Neural cell (in vitro differentiated cells): ENCODE measurements at regions not wholly inside any gene's neighbourhood (a gene's known extent, or its start where the extent isn't known, plus 50 kb on each side); places are given as distances from the start of the nearest gene placed in this dataset.

ENCODE experiments used
- H2AFZ ChIP-seq: fragments of 200-600, 300-800 bp; sonication (generic), shearing (Covaris generic); 2 replicates; pipeline ENCODE4 v1.6.0; 2014; ENCODE audit warnings: low read depth, mild to moderate bottlenecking, antibody characterized with exemption, low read length, moderate library complexity
- H3F3A ChIP-seq: fragments of 200-600 bp; shearing (Covaris generic); 2 replicates; pipeline ENCODE4 v1.6.1; 2016; ENCODE audit warnings: mild to moderate bottlenecking, moderate library complexity, mixed read lengths, antibody characterized with exemption, low read length; ENCODE audit not compliant: insufficient read depth, poor library complexity, severe bottlenecking
- H3K27ac ChIP-seq: fragments of 200-600, 300-800 bp; sonication (generic), shearing (Covaris generic); 2 replicates; pipeline ENCODE4 v1.5.1; 2014; ENCODE audit warnings: mild to moderate bottlenecking, low read length, moderate library complexity
- H3K27me3 ChIP-seq: fragments of 300-800, 200-600 bp; sonication (generic), shearing (Covaris generic); 2 replicates; pipeline ENCODE4 v1.6.0; 2014; ENCODE audit warnings: mild to moderate bottlenecking, low read depth, low read length, moderate library complexity; ENCODE audit not compliant: insufficient read depth
- H3K36me3 ChIP-seq: fragments of 300-800, 200-600 bp; sonication (generic), shearing (Covaris generic); 2 replicates; pipeline ENCODE4 v1.5.1; 2014; ENCODE audit warnings: mild to moderate bottlenecking, antibody characterized with exemption, low read length, moderate library complexity; ENCODE audit not compliant: insufficient read depth
- H3K4me2 ChIP-seq: fragments of 300-800, 200-600 bp; sonication (generic), shearing (Covaris generic); 2 replicates; pipeline ENCODE4 v1.6.0; 2014; ENCODE audit warnings: mild to moderate bottlenecking, low read length
- H3K4me3 ChIP-seq: fragments of 300-800, 200-600 bp; sonication (generic), shearing (Covaris generic); 2 replicates; pipeline ENCODE4 v1.5.1; 2014; ENCODE audit warnings: mild to moderate bottlenecking, low read length, moderate library complexity
- H3K79me2 ChIP-seq: fragments of 200-600 bp; shearing (Covaris generic); replicated peaks from 2 replicates; pipeline ENCODE4 v1.6.0; 2014; ENCODE audit warnings: mild to moderate bottlenecking, low read length, moderate library complexity; ENCODE audit not compliant: insufficient read depth
- H3K9ac ChIP-seq: fragments of 300-800, 200-600 bp; sonication (generic), shearing (Covaris generic); 2 replicates; pipeline ENCODE4 v1.6.1; 2016; ENCODE audit warnings: mild to moderate bottlenecking, low read length, mixed read lengths
- H3K9me2 ChIP-seq: fragments of 200-600 bp; shearing (Covaris generic); 2 replicates; pipeline ENCODE4 v1.6.1; 2016; ENCODE audit warnings: mild to moderate bottlenecking, low read length, mixed read lengths; ENCODE audit not compliant: insufficient read depth
- H3K9me3 ChIP-seq: fragments of 200-600, 300-800 bp; sonication (generic), shearing (Covaris generic); 2 replicates; pipeline ENCODE4 v1.6.1; 2016; ENCODE audit warnings: mild to moderate bottlenecking, mixed run types, low read length, moderate library complexity, mixed read lengths
- H4K20me1 ChIP-seq: fragments of 200-600 bp; shearing (Covaris generic); 2 replicates; pipeline ENCODE4 v1.6.1; 2016; ENCODE audit warnings: mild to moderate bottlenecking, mixed run types; ENCODE audit not compliant: insufficient read depth
- CTCF ChIP-seq: fragments of 450-650 bp; IDR thresholded peaks from 2 replicates; pipeline ENCODE4 v1.5.1; 2014; ENCODE audit warnings: antibody characterized with exemption, mild to moderate bottlenecking, moderate library complexity; ENCODE audit not compliant: poor library complexity, severe bottlenecking
- EP300 ChIP-seq: fragments of 450-650 bp; conservative IDR thresholded peaks from 2 replicates; pipeline ENCODE4 v1.6.1; 2014; ENCODE audit warnings: antibody characterized with exemption, mild to moderate bottlenecking, moderate library complexity; ENCODE audit not compliant: poor library complexity, severe bottlenecking
- EZH2 ChIP-seq: fragments of 200-600, 300-800 bp; shearing (Covaris generic), sonication (generic); IDR thresholded peaks from 2 replicates; pipeline ENCODE4 v1.6.1; 2014; ENCODE audit warnings: antibody characterized with exemption, low read length, borderline replicate concordance, mild to moderate bottlenecking; ENCODE audit not compliant: insufficient read depth, poor library complexity, severe bottlenecking
- MXI1 ChIP-seq: fragments of 450-650 bp; conservative IDR thresholded peaks from 2 replicates; pipeline ENCODE4 v1.6.1; 2014; ENCODE audit warnings: antibody characterized with exemption, mild to moderate bottlenecking; ENCODE audit not compliant: poor library complexity, severe bottlenecking
- POLR2AphosphoS5 ChIP-seq: IDR thresholded peaks from 2 replicates; pipeline ENCODE4 v1.6.1; 2012
- RAD21 ChIP-seq: fragments of 450-650 bp; conservative IDR thresholded peaks from 2 replicates; pipeline ENCODE4 v1.6.1; 2014; ENCODE audit warnings: antibody characterized with exemption, mild to moderate bottlenecking, moderate library complexity
- REST ChIP-seq: IDR thresholded peaks from 2 replicates; pipeline ENCODE4 v1.6.1; 2012; ENCODE audit warnings: borderline replicate concordance
- SMC3 ChIP-seq: fragments of 450-650 bp; conservative IDR thresholded peaks from 2 replicates; pipeline ENCODE4 v1.6.1; 2014; ENCODE audit warnings: antibody characterized with exemption, mild to moderate bottlenecking, moderate library complexity; ENCODE audit not compliant: poor library complexity
- TAF1 ChIP-seq: IDR thresholded peaks from 2 replicates; pipeline ENCODE4 v1.6.1; 2012; ENCODE audit warnings: low read depth

- no peaks in the 10 kb centered on the region for H4K20me1 ChIP-seq
- no peak overlapping the region for H3K27ac ChIP-seq
- H3K36me3 ChIP-seq = no peaks in the 10 kb centered on the region
- H3K27me3 ChIP-seq = no peaks in the 10 kb centered on the region
- H2AFZ ChIP-seq = no peak overlapping the region
- H3K4me2 ChIP-seq = no peak overlapping the region
- H3K9me2 ChIP-seq = no peaks in the 10 kb centered on the region
- H3F3A ChIP-seq = no peaks in the 10 kb centered on the region
- TF ChIP-seq RAD21 (no peak), REST (no peak), EP300 (no peak), POLR2AphosphoS5 (no peak), MXI1 (no peak), EZH2 (no peak), CTCF (no peak), SMC3 (no peak), TAF1 (no peak)
- H3K4me3 ChIP-seq = no peak overlapping the region
- H3K9ac ChIP-seq = no peak overlapping the region
- H3K9me3 ChIP-seq = peaks cover 8% of the 10 kb centered on the region
- no peaks in the 10 kb centered on the region for H3K79me2 ChIP-seq
Observed at GRCh38 chr13:68905186-68905585, 1202.4 kb upstream of the ATXN8OS start.

GRCh38 chr13:68897331-68897928 is 1210.2 kb upstream of the ATXN8OS start:
- H3K4me3 ChIP-seq = no peak overlapping the region
- no peaks in the 10 kb centered on the region for H4K20me1 ChIP-seq
- H3K27me3 ChIP-seq = no peaks in the 10 kb centered on the region
- H2AFZ ChIP-seq = no peak overlapping the region
- no peaks in the 10 kb centered on the region for H3K36me3 ChIP-seq
- no peaks in the 10 kb centered on the region for H3F3A ChIP-seq
- no peaks in the 10 kb centered on the region for H3K79me2 ChIP-seq
- TF ChIP-seq EP300 (no peak), CTCF (no peak), SMC3 (no peak), TAF1 (no peak), EZH2 (no peak), POLR2AphosphoS5 (no peak), MXI1 (no peak), RAD21 (no peak), REST (no peak)
- no peak overlapping the region for H3K4me2 ChIP-seq
- no peaks in the 10 kb centered on the region for H3K9me2 ChIP-seq
- H3K9ac ChIP-seq = no peak overlapping the region
- no peaks in the 10 kb centered on the region for H3K9me3 ChIP-seq
- H3K27ac ChIP-seq = no peak overlapping the region
